ENCODE measurements at regions not wholly inside any gene's neighbourhood (a gene's known extent, or its start where the extent isn't known, plus 50 kb on each side); places are given as distances from the start of the nearest gene placed in this dataset.
A peak's percentile ranks its signal among the peaks of the same experiment; 100 is the strongest.

DNA sequence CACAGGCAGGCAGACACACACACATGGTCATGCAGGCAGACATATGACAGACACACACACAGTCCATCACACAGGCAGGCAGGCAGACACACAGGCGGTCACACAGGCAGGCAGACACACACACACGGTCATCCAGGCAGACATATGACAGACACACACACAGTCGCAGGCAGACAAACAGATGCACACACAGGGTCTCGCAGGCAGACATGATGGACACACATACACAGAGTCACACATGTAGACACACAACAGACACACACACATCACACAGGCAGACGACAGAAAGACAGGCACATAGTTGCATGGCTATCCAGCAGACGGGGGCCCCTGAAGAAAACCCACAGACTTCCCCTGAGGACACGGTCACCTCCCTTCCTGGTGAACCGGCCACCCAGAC is 135.4 kb downstream of the NCOR2 start:
- no peak for DNase-seq

DNA sequence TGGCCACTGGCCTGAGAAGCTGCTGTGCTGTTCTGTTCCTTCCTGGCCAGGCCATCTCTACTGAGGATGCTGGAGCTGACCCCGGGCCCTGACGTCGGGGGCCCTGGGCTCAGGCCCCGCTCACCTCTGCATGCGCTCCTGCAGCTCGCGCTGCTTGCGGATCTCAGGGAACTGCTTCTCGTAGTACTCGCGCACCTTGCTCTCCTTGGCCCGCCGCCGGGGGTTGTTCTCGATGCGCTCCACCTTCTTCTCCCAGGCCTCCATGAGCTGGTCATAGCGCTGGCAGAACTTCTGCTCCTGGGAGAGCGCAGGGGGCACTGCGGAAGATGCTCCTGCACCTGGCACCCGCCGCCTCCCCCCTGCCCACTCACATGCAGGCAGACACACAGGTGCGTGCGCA is 135.6 kb downstream of the RFLNA start:
- H3K27ac Mint-ChIP-seq (ENCODE audit: unreplicated experiment) = no peak overlapping the region
- H3K4me1 Mint-ChIP-seq (ENCODE audit: low read depth, unreplicated experiment) = peaks cover 9% of the 10 kb centered on the region
- no peak for DNase-seq
- no TSS peak for BruUV-seq (replicated peaks)
- H3K4me3 Mint-ChIP-seq (ENCODE audit: low read depth, unreplicated experiment) = no peak overlapping the region
- peaks cover 29% of the 10 kb centered on the region for H3K36me3 Mint-ChIP-seq (ENCODE audit: insufficient read depth, unreplicated experiment)
- CTCF ChIA-PET = no interaction called here
- intact Hi-C loops (cut with micrococcal nuclease; ENCODE audit: unreplicated experiment) = no loop called here
- no peaks in the 10 kb centered on the region for H3K9me3 Mint-ChIP-seq (ENCODE audit: low read depth, unreplicated experiment)
- TF ChIP-seq, protein P1, sequence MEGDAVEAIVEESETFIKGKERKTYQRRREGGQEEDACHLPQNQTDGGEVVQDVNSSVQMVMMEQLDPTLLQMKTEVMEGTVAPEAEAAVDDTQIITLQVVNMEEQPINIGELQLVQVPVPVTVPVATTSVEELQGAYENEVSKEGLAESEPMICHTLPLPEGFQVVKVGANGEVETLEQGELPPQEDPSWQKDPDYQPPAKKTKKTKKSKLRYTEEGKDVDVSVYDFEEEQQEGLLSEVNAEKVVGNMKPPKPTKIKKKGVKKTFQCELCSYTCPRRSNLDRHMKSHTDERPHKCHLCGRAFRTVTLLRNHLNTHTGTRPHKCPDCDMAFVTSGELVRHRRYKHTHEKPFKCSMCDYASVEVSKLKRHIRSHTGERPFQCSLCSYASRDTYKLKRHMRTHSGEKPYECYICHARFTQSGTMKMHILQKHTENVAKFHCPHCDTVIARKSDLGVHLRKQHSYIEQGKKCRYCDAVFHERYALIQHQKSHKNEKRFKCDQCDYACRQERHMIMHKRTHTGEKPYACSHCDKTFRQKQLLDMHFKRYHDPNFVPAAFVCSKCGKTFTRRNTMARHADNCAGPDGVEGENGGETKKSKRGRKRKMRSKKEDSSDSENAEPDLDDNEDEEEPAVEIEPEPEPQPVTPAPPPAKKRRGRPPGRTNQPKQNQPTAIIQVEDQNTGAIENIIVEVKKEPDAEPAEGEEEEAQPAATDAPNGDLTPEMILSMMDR (IDR thresholded peaks at IDR 0.05; ENCODE audit: unreplicated experiment) = no peak
- H3K27me3 Mint-ChIP-seq (ENCODE audit: unreplicated experiment) = no peaks in the 10 kb centered on the region

More for the DNA sequence above, 135.4 kb downstream of the NCOR2 start:
- H3K27me3 Mint-ChIP-seq (ENCODE audit: unreplicated experiment) = no peaks in the 10 kb centered on the region
- intact Hi-C loops (cut with micrococcal nuclease; ENCODE audit: unreplicated experiment) = loop anchor here (1.0 kb wide), 1 partner anchor 9 kb away; no protein-coding TSS in a partner anchor
- H3K36me3 Mint-ChIP-seq (ENCODE audit: insufficient read depth, unreplicated experiment) = peaks cover 22% of the 10 kb centered on the region
- no peak overlapping the region for H3K4me3 Mint-ChIP-seq (ENCODE audit: low read depth, unreplicated experiment)
- BruUV-seq (replicated peaks) = no TSS peak
- H3K4me1 Mint-ChIP-seq (ENCODE audit: low read depth, unreplicated experiment) = peaks cover 9% of the 10 kb centered on the region
- TF ChIP-seq, protein P1 (IDR thresholded peaks at IDR 0.05; ENCODE audit: unreplicated experiment) = no peak
- CTCF ChIA-PET = no interaction called here
- H3K27ac Mint-ChIP-seq (ENCODE audit: unreplicated experiment) = peak overlapping the region; percentile 11
- H3K9me3 Mint-ChIP-seq (ENCODE audit: low read depth, unreplicated experiment) = no peaks in the 10 kb centered on the region

DNA sequence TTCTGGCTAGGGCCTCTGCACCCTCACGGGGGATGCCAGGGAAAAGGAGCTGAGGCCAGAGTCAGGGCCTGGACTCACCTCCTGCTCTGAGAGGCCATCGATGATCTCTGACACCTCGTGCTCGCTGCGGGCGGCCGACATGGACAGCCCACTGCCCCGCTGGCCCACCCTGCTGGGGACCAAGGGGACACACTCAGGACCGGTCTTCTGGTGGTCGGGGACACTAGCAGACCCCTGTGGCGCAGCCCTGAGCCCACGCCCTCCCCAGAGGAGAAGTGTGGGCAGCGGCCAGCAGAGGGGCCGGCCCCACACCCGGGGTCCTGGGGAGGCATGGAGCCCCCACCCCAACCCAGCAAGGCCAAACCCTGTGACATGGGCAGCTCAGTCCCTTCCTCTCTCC is 134.6 kb downstream of the RFLNA start:
- CTCF ChIA-PET = interaction anchor here (0.6 kb wide), 1 partner anchor 204 kb away, joined by 3 read pairs; no protein-coding TSS in a partner anchor
- peaks cover 39% of the 10 kb centered on the region for H3K36me3 Mint-ChIP-seq (ENCODE audit: insufficient read depth, unreplicated experiment)
- no peaks in the 10 kb centered on the region for H3K27me3 Mint-ChIP-seq (ENCODE audit: unreplicated experiment)
- H3K9me3 Mint-ChIP-seq (ENCODE audit: low read depth, unreplicated experiment) = no peaks in the 10 kb centered on the region
- intact Hi-C loops (cut with micrococcal nuclease; ENCODE audit: unreplicated experiment) = no loop called here
- H3K4me3 Mint-ChIP-seq (ENCODE audit: low read depth, unreplicated experiment) = no peak overlapping the region
- TF ChIP-seq, protein P1 (IDR thresholded peaks at IDR 0.05; ENCODE audit: unreplicated experiment) = no peak
- BruUV-seq (replicated peaks) = no TSS peak
- H3K4me1 Mint-ChIP-seq (ENCODE audit: low read depth, unreplicated experiment) = peaks cover 12% of the 10 kb centered on the region
- H3K27ac Mint-ChIP-seq (ENCODE audit: unreplicated experiment) = no peak overlapping the region
- no peak for DNase-seq

DNA sequence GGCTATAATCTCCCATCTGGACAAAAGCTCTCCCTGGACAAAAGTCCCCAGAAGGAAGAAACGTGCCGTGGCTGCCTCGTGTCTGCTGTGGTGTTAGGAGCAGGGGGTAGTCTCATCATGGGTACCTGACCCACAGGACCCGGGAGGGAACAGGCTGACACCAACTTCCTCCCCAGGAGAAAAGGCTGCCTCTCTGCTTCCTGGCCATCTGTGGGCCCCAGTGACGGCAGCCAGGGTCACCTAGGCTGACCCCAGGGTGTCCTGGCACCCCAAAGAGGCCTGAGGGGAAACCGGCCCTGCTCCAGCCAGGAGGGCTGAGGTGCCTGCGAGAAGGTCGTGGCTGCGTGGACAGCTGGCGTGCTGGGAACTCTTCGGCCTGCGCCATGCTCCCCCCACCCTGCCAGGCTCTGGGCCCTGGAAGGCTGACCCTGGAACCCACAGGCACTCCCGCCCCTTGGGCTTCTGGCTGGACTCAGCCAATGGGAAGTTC is 133.9 kb downstream of the RFLNA start:
- TF ChIP-seq, protein P1 (IDR thresholded peaks at IDR 0.05; ENCODE audit: unreplicated experiment) = no peak
- CTCF ChIA-PET = interaction anchor here (0.6 kb wide), 1 partner anchor 205 kb away, joined by 3 read pairs; no protein-coding TSS in a partner anchor
- peaks cover 46% of the 10 kb centered on the region for H3K36me3 Mint-ChIP-seq (ENCODE audit: insufficient read depth, unreplicated experiment)
- intact Hi-C loops (cut with micrococcal nuclease; ENCODE audit: unreplicated experiment) = no loop called here
- BruUV-seq (replicated peaks) = no TSS peak
- peaks cover 19% of the 10 kb centered on the region for H3K4me1 Mint-ChIP-seq (ENCODE audit: low read depth, unreplicated experiment)
- no peaks in the 10 kb centered on the region for H3K9me3 Mint-ChIP-seq (ENCODE audit: low read depth, unreplicated experiment)
- no peak overlapping the region for H3K27ac Mint-ChIP-seq (ENCODE audit: unreplicated experiment)
- H3K27me3 Mint-ChIP-seq (ENCODE audit: unreplicated experiment) = no peaks in the 10 kb centered on the region
- H3K4me3 Mint-ChIP-seq (ENCODE audit: low read depth, unreplicated experiment) = no peak overlapping the region
- DNase-seq = no peak
